Activated CD8-positive, alpha-beta memory T cell treated with anti-CD3 and anti-CD28 coated beads for 24 hours (primary cell): ENCODE measurements at regions not wholly inside any gene's neighbourhood (a gene's known extent, or its start where the extent isn't known, plus 50 kb on each side); places are given as distances from the start of the nearest gene placed in this dataset.

Source experiments
- DNase-seq: peaks from one replicate; pipeline ENCODE4 v3.0.0-alpha.2; 2020

DNA sequence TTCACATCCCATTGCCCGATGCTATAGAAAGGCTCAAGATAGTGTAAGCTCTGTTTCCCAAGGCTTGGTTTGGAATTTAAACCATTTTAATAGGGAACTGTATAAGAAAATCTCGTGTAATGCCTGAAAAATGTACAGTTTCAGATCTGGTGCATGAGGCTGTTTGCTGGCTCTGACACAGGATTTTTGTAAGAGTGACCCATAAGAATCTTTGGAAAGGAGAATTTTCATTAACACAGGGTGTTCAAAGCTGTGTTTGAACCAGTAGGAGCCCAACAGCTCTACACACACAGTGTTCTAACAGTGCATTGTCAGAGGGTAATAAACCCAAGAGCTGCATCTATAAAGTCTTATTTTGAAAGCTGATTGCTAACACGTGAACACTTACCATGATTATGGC, 293.5 kb downstream of the PRL start:
- no peak for DNase-seq

DNA sequence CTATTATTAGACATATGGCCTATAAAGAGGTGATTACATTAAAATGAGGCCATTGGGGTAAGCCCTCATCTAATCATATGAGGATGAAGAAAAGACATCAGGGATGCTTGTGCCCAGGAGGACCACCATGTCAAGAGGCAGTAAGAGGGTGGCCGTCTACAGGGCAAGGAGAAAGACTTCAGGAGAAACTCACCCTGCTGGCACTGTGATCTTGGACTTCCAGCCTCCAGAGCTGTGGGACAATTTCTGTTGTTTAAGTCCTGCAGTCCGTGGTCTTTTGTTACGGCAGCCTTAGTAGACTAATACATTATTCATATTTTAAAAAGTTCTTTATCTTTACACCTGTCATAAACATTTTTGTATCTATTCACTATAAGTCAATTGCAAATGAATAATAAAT, 290.0 kb downstream of the PRL start:
- DNase-seq: no peak

DNA sequence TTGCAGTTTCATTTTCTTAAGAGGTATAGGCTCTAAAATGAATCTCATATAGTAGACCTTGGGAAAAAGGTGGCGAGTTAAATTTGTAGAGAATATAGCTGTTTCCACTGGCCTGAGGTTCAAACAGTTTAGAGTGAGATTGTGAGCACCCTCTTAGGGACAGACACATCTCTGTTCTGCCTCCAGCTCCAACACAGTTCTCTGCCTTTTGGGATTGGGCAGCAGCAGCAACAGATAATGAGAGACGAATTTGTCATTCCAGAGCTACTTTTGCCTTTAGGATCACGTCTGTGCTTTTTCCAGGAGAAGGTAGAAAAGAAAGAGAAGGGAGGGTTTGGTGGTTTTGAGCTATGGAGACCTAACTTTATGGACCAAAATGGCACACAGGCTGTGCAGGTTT, 289.4 kb downstream of the PRL start:
- DNase-seq: no peak

DNA sequence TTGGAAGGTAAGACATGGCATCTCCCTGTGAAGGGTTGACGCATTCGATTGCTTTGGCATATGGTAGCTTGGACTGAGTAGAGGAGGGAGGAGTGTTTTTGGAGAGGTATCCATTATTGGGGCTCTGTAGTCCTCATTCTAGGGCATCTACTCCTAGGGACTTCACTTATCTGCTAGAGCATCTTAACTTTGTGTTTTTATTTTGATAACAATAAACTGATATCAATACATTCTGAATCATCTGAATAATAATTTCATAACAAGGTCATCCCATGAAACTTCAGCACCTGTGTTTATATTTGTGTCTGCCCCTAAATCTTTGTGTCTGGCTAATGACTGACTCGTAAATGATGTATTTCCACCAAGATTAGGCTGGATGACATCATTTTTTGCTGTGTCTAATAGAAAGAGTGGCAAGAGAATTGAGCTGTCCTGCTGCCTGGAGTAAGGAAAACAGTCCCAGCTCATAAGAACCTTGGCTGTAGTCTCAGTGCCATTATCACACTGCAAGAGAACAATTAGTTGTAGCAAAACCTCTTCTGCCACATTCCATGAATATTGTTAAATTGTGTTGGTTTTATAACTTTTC, 288.5 kb downstream of the PRL start:
- DNase-seq: no peak

DNA sequence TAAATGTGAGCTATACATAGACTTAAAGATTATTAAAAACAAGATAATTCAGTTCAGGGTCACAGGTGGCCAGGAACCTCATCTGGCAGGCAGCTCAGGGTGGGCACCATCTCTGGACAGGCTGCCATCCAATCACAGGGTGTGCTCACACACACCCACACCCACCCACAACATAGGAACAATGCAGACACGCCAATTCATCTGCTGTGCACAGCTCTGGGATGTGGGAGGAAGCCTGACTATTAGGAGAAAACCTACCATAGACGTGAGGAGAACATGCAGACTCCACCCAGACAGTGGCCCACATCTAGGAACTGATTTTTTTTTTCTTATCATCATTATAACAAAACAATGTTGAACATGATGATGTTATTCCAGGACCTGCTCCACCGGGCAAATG, 286.7 kb downstream of the PRL start:
- no peak for DNase-seq

DNA sequence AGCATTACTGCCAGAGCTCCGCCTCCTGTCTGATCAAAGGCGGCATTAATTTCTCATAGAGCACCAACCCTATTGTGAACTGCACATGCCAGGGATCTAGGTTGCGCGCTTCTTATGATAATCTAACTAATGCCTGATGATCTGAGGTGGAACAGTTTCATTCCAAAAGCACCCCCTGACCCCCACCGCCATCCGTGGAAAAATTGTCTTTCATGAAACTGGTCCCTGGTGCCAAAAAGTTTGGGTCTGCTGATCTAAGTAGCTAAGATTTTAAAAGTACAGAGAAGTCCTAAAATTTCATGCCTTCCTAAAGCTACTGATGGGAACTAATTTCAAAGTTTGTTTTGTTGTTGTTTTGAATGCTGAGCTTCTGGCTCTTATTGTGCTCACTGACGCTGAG, 281.6 kb downstream of the PRL start:
- no peak for DNase-seq

DNA sequence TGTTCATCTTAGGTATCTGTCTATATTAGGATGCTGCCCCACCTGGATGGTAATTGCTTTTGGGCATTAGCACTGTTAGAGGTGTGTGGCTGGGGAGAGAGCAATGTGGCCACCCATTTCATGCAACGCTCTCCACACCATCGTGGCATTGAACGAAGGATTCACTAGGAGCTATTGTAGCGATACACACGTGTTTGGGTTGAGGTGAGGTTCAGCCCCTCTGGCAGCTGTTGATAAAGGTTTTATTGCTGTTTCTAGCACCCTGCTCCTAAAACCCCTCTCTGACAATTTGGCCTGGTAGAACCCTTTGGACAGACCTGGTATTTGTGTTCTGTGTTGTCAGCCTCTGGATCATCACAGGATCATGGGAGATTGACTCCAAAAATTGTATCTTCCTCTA, 280.9 kb downstream of the PRL start:
- no peak for DNase-seq

DNA sequence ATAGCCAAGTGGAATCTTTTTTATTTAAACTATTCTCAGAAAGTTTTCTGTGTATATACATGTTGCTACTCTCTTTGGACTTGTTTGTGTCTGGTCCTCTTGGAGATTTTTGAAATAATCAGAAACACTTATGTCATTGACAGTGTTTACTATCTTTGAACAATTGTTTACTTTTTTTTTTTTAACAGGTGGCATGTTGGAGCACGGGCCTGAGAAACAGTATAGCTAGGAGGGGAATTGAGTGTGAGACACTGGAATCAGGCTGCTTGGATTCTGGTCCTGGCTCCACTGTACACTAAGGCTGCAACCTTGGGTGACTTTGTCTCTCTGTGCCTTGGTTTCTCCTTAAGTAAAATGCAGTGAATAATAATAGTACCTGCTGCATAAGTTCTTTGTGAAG, 279.6 kb downstream of the PRL start:
- DNase-seq: no peak

DNA sequence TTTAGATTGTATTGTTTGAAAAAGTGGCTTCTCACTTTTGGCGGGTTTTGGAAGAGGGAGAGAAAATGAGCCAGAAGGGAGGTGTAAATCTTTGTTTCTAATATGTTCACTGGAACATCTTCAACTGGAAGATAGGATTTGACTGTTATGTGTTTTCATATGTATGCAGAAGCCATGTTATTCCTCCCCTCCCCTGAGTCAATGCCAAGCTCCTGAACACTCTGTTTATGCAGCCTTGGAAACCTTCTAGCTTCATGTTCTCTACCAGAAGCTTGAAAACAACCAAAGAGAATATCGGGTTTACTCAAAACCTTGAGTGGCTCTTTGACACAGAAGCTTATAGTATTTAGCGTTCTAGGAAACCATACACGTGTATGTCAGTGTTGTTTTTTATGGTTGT, 279.1 kb downstream of the PRL start:
- no peak for DNase-seq

DNA sequence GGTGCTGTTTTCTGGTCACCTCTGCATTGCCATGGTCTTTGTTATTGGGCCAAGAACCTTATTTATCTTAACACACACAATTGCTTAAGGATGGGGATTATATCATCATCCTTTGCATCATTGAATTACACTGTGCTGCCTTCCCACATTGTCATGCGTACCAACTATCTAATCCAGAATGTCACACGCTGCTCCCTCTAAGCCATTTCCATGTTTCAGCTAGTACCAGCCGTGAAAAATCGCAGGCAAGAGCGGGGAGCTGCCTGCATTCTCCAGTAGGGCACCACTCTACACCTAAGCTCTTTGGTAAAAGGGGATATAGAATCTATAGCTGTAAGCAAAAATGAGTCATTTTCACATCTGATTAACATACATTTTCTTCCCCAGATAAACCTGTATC, 277.0 kb downstream of the PRL start:
- DNase-seq: no peak

DNA sequence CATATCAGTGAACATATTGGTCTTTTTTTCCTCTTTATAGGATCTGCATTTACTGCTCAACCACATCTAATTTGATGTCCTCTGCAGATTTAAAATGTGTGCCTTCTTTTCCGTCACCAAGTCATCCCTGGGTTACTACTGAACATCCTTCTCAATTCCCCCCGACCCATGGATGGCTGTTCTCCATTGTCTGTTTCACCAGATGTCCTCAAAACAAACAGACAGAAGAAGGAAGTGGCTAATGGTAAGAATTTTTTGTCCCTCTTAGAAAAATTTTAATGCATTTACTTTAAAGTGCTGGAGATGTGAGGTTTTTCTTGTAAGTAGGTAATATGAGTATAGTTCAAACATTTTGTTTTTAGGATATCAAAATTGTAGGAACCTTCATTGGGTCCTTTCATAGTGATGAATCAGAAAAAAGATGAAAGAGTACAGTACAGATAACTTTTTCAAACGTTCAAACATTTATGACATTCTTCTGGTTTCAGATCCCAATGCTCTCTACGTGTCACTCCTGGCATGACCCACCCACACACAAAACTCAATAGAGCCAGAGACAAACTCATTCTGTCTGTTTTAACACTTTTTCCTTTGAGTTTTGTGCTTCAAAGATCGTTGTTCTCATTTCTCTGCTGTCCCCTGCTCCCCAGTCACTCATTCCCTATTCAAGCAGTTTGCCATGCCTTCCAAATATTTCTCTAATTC, 276.4 kb downstream of the PRL start:
- no peak for DNase-seq

DNA sequence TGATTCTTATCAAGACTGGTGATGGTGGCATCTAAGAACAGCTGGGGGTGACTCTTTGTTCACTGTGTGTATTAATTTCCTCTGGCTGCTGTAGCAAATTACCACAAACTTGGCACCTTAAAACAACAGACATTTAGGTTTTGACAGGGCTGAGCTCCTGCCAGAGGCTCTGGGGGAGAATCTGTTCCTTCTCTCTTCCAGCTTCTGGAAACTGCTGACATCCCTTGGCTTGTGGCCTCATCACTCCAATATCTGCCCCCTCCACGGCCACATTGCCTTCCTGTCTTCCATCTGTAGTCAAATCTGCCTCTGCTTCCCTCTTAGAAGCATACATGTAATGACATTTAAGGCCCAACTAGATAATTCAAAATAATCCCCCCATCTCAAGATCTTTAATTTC, 274.9 kb downstream of the PRL start:
- no peak for DNase-seq

DNA sequence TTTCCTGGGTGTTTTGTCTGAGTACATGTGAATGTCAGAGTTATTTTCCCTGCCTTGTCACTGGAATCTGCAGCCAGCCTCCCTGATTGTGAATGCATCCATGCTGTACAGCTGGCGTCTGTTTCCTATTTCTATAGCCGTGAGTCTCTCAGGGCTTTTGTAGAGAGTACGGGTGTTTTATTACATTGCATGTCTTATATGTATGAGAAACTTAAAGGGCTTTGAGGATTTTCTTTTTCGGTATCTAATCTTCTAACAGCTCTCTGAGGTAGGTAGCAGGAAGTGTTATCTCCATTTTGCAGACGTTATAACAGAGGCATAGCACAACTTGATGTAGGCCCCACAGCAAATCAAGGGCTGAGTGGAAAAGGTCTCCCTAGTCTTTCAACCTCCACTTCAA, 272.9 kb downstream of the PRL start:
- DNase-seq: no peak

DNA sequence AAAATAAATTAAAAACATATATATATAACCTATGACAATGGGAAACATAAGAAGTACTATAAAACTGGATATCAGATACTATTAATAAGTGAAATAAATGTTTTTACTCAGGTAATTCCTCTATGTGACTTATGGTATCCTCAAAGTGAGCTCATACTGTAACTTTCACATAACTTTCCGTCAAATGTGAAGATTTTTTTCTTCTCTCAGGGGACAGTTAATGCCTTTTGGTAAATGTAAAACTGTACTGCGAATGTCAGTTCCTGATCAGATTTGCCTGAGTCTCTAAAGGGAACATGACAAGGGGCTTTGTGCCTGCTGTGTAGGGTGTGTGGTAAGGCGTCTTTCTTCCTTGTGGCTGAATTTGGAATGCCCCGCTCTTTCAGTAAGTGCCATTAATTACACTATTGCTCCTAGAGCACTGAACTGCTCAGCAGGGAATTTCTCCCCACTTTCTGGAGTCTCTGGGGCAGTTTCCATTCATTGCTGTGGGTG, 271.8 kb downstream of the PRL start:
- no peak for DNase-seq

DNA sequence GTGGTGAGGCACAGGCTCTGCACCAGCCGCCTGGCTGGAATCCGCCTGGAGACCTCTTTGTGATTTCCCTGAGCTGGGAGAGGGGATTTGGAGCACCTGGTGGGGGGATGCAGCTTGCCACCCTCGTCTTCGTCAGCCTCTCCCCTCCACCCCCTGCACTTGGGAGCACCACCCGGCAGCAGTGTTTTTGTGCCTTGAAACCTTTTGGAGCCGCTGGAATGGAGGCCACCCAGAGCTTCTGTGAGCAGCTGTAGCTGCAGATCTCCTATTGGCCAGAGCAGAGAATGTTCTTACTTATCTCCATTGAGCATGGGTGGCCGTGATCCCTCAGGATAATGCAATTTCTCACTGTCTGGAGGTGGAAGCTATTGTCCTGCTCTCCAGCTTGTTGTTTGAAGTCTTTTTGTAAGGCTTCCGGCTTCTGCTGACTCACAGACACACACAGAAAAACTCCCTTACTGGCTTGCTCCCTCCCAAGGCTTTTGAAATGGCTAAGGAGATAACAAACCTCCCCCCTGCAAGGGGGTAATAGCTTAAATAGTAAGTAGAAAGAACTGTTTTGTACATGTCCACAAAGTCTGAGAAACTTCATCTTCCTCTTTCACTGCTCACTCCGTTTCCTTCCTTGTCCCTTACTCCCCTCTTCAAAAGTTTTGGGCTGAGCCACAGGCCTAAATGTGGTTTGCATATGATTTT, 271.2 kb downstream of the PRL start:
- no peak for DNase-seq

DNA sequence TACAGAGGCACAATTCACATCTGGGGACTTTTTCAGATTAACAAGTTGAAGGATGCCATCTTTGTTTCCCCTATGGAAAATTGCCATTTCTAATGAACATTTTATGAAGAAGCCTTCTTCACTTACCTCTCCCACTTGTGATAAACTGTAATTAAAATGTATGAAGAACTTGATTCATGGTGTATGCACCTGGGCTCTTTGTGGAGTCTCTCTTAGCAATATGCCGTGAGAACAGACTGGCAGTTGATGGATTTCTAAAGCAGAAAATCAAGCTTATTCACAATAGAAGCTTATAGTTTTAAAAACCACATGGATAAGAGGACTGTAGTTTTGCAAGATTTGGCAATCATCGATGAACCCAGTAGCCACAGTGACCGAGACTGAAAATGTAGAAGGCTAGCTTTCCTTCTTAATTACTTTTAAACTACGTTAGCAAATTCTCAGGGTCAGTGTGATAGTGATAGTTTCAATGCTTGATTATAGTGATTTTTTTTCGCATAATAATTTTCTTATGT, 270.6 kb downstream of the PRL start:
- no peak for DNase-seq

DNA sequence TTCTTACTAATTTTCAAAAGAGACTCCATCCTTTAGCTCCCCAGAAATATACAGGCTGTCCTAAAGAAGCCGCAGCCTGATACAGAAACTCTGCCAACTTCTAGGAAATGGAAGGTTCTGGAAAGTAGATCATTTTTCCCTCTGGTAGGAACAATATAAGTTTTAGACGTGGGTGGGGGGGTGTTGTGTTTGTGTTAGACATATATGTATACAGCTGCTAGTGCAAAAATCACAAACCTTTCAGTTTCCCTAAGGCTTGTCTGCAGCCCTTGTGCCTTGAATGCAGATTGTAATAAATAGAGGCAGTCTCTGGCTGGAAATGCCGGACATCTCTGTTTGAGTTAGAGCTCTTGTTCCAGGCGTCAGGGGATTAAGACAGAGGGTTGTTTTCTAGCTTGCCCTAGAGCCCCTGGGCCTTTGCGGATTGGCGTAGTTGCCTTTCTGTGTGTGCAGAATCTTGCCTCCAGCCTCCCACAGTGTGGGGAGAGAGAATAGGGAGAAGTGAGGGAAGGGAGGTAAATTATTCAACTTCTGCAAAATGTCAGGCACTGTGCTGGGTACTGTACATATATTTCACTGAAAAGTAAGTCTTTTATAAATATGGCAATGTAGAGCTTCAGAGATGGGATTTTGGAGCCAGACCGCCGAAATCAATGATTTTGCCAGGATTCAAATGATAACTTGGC, 269.7 kb downstream of the PRL start:
- DNase-seq: no peak

DNA sequence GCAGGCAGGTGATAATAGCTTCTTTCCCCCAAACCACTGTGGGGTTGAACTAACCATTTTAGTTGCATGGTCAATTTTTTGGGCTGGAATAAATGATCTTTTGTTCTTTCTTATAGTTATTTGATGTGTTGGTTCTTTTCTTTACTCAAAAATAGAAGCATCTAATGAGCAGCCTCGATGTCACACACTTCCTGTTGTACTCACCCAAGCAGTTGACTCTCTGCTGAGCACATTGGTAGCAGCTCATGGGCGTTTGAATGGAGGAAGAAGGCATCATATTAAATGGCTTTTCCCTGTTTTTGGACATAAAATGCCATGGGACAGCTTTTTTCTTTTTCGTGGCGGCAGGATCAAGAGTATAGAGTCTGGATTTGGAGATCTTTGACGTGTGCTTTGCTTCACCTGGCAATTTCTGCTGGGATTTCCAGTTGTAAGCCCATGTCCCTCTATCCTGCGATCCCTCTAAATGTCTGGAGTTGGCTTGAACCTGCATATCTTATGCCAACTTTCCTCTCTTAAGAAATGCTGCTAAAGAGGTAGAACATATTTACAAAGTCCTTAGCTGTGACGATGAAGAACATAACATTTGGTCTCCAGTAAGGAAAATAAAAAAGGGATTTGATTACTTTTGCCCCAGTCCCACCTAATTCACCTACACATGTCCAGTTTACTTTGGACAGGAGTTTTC, 268.3 kb downstream of the PRL start:
- DNase-seq: no peak

DNA sequence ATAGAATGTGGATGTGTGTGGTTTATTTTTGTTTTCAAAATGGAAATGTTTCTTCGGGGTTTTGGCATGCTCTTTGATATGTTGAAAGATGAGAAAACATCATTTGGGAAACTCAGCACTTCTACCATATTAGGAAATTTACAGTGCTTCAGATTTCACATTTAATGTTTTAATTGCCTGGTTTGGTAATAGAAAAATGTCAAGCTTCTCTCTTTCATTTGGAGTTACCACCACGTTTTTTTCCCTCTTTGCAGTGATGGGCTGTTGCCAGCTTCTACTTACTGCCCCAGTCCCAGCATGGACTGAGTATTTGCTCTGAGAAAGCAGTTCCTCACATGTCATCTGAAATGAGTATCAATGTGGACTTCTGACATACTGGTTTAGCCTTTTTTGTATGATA, 267.7 kb downstream of the PRL start:
- DNase-seq: no peak

DNA sequence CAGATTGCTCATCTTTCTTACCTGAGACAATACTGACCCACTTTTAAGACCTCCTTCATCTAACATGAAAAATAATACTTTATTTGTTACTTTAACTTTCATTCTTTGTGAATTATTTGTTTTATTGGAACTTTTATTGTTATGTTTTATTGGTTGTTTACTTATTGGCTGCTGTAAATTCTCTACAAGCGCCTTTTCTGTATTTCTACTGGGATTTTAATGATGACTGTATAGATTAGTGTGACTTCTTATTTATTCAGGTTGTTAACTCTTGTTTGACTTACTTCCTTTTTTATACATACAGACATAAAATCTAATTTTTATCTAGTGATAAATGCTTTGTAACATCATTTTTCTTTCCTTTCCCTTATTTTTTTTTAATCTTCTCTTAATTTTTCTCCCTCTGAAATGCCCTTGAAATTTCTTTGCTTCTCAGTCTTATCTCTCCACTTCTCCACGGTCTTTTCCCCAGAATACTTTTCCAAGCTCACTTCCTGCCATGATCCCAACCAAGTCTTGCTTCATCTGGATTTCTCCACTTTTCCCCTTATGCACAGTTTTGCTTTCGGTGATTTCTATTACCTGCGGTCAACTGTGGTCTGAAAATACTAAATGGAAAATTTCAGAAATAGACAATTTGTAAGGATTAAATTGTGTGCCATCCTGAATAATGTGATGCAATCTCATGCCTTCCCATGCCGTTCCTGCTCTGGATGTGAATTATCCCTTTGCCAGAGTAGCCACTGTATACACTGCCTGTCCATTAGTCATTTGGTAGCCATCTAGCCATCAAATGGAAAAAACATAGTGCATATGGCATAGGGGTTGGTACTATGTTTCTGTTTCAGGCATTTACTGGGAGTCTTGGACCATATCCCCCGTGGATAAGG, 265.9 kb downstream of the PRL start:
- DNase-seq: no peak

DNA sequence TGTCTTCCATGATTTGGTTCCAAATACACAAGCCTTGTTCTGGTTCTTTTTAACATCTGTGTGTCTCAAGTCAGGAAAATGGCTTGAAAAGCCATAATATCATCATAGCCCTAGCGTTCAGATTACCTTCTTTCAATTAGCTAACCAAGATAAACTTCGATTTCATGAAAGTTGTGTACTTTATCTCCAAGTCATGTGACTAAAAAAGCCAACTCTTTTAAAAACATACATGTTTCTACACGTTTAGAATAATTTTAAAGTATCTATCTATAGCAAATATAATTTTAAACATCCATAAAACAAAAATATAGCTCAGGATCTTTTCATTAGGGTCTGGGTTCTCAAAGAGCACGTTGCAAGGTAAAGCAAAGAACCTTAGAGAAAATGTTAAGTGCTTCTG, 261.1 kb downstream of the PRL start:
- no peak for DNase-seq

DNA sequence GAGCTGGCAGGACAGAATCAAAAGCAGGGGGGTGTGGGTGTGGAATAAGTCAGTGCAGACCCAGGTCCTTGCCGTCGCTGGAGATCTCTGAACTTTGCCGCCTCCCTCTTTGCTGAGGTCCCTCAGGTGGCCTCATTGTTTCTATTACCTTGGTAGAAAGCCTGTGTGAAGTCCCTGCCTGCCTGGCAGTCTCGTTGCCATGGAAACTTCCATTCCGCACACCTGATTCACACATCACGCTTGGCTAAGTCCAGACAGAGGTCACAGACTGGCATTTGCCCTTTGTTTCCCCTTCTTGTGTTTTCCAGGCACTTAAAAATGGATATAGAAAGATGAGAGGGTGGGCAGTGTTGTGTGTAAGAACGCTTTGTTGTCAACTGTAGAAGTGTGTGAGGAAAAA, 260.6 kb downstream of the PRL start:
- no peak for DNase-seq
